ENCODE measurements at regions not wholly inside any gene's neighbourhood (a gene's known extent, or its start where the extent isn't known, plus 50 kb on each side); places are given as distances from the start of the nearest gene placed in this dataset.
A peak's percentile ranks its signal among the peaks of the same experiment; 100 is the strongest.
"Not testable (repeated sequence)": the region's sequence is repeated elsewhere in the genome, so short reads cannot be mapped to it uniquely, and the experiment has no call there.

DNA sequence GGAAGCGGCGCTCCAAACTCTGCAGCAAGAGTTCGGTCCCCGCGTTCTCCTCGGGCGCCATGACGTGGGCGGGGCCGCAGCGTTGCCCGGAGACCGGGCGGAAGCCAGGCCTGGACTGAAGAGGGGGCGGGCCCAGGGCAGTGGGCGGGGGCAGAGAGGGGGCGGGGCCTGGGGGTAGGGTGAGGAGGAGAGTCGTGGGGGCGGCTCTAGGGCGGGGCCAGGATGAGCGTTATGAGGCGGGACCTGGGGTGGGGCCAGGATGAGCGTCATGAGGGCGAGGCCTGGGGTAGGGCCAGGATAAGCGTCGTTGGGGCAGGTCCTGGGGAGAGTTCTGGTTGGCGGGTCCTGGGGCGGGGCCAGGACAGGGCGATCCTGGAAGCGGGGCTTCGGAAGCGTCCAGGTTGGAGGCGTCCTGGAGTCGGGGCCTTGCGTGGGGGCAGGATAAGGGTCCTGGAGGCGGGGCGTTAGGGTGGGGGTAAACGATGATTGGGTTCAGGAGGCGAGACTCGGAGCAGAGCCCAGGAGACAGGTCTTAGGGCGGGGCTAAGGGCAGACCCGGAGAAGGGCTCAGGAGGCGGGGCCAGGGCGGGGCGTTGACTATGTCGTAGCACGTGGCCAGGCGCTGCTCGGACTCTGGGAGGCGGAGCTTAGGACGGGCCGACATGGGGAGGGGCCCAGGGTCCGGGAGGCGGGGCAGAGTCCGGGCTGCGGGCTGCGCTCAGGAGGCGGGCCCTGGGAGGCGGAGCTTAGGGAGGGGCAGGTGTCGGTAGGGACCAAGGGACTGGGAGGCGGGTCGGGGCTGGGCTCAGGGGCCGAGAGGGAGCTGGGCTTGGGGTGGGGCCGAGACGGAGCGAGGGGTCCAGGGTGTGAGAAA lies 131.1 kb upstream of the ALDH3B2 start:
- 0 to 1% methylated on average over 9 to 46 of the region's 66 CpGs for WGBS, 2 donors
- H3K36me3 ChIP-seq = not testable (repeated sequence)
- peak overlapping the region; percentile 80 to 92 (median 87) for H3K27ac ChIP-seq

GRCh38 chr11:67804435-67805252 lies 130.2 kb upstream of the ALDH3B2 start:
- H3K27me3 ChIP-seq; H3K9me3 ChIP-seq; H3K36me3 ChIP-seq; ATAC-seq (ENCODE audit: low FRiP score in 2 of 2); DNase-seq: not testable (repeated sequence)
- Histone ChIP-seq H3K4me1 (peaks cover 4 to 13% (median 10%) of the 10 kb centered on the region in 4 donors), H3K27ac (peak overlapping the region; percentile 76 to 92 (median 83)), H3K4me3 (peak overlapping the region; percentile 51 to 86 (median 74))
- 4 to 75% methylated on average over 1 to 29 of the region's 47 CpGs for WGBS, 2 donors

More for the DNA sequence above, 131.1 kb upstream of the ALDH3B2 start:
- ATAC-seq (ENCODE audit: low FRiP score in 2 of 2) = peak; percentile 100
- not testable (repeated sequence) for H3K9me3 ChIP-seq, H3K27me3 ChIP-seq
- Histone ChIP-seq H3K4me3 (peak overlapping the region; percentile 51 to 86 (median 74)), H3K4me1 (peaks cover 4 to 13% (median 10%) of the 10 kb centered on the region in 4 donors)
- peak in 1 of 4 donors; percentile 34 for TF ChIP-seq POLR2A (IDR thresholded peaks at IDR 0.05)
- DNase-seq = peak; percentile 99 to 100

GRCh38 chr11:67803519-67803918 lies 129.1 kb upstream of the ALDH3B2 start:
- peaks cover 4 to 13% (median 10%) of the 10 kb centered on the region in 4 donors for H3K4me1 ChIP-seq
- H3K9me3 ChIP-seq; ATAC-seq (ENCODE audit: low FRiP score in 2 of 2); DNase-seq; H3K36me3 ChIP-seq; H3K4me3 ChIP-seq; H3K27ac ChIP-seq; H3K27me3 ChIP-seq: not testable (repeated sequence)
- 68 to 70% methylated on average over 4 of the region's 4 CpGs for WGBS, 2 donors

GRCh38 chr11:67803055-67803454 lies 128.6 kb upstream of the ALDH3B2 start:
- not testable (repeated sequence) for DNase-seq; ATAC-seq (ENCODE audit: low FRiP score in 2 of 2); H3K36me3 ChIP-seq; H3K4me3 ChIP-seq; H3K27ac ChIP-seq; H3K27me3 ChIP-seq; H3K9me3 ChIP-seq
- WGBS, 2 donors = 84 to 93% methylated on average over 3 to 7 of the region's 7 CpGs
- H3K4me1 ChIP-seq = peaks cover 4 to 13% (median 10%) of the 10 kb centered on the region in 4 donors

DNA sequence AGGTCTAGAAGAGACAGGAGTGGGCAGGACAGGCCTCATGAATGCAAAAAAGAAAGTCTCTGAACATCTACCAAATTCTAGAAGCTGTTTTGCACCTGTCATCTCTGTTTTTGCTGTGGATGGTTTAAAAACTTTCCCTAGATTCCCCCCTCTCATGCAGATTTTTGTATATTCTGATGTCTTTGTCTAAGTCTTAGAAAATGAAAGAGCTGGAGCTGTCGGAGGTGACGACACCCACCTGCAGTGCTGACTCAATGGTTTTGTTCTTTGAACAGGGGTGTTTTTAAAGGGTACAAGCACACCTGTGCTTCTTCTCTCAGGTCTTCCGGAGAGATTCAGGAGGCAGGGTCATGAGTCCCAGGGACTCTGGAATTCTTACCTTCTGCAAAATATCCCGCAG lies 128.2 kb upstream of the ALDH3B2 start:
- not testable (repeated sequence) for H3K9me3 ChIP-seq; ATAC-seq (ENCODE audit: low FRiP score in 2 of 2); H3K27me3 ChIP-seq; H3K4me3 ChIP-seq; H3K36me3 ChIP-seq; DNase-seq; H3K27ac ChIP-seq
- 79 to 93% methylated on average over 2 to 4 of the region's 4 CpGs for WGBS, 2 donors
- peaks cover 4 to 13% (median 10%) of the 10 kb centered on the region in 4 donors for H3K4me1 ChIP-seq

GRCh38 chr11:67801397-67801796 lies 127.0 kb upstream of the ALDH3B2 start:
- H3K4me1 ChIP-seq; ATAC-seq (ENCODE audit: low FRiP score in 2 of 2); DNase-seq; H3K27ac ChIP-seq; H3K9me3 ChIP-seq; H3K36me3 ChIP-seq; H3K4me3 ChIP-seq; H3K27me3 ChIP-seq: not testable (repeated sequence)
- WGBS, 2 donors = 86 to 94% methylated on average over 6 of the region's 6 CpGs

GRCh38 chr11:67800591-67800990 lies 126.2 kb upstream of the ALDH3B2 start:
- WGBS, 2 donors = 88 to 94% methylated on average over 5 to 11 of the region's 11 CpGs
- peak in 1 of 2 donors; percentile 48 for DNase-seq
- H3K9me3 ChIP-seq; H3K27ac ChIP-seq; H3K36me3 ChIP-seq; H3K4me1 ChIP-seq; H3K27me3 ChIP-seq; ATAC-seq (ENCODE audit: low FRiP score in 2 of 2); H3K4me3 ChIP-seq: not testable (repeated sequence)

GRCh38 chr11:67799808-67800207 lies 125.4 kb upstream of the ALDH3B2 start:
- not testable (repeated sequence) for H3K4me1 ChIP-seq; H3K9me3 ChIP-seq; H3K27ac ChIP-seq; H3K27me3 ChIP-seq; H3K36me3 ChIP-seq; ATAC-seq (ENCODE audit: low FRiP score in 2 of 2); H3K4me3 ChIP-seq
- WGBS, 2 donors = 22 to 27% methylated on average over 3 of the region's 4 CpGs
- DNase-seq = peak in 1 of 2 donors; percentile 16
- TF ChIP-seq, protein P1, sequence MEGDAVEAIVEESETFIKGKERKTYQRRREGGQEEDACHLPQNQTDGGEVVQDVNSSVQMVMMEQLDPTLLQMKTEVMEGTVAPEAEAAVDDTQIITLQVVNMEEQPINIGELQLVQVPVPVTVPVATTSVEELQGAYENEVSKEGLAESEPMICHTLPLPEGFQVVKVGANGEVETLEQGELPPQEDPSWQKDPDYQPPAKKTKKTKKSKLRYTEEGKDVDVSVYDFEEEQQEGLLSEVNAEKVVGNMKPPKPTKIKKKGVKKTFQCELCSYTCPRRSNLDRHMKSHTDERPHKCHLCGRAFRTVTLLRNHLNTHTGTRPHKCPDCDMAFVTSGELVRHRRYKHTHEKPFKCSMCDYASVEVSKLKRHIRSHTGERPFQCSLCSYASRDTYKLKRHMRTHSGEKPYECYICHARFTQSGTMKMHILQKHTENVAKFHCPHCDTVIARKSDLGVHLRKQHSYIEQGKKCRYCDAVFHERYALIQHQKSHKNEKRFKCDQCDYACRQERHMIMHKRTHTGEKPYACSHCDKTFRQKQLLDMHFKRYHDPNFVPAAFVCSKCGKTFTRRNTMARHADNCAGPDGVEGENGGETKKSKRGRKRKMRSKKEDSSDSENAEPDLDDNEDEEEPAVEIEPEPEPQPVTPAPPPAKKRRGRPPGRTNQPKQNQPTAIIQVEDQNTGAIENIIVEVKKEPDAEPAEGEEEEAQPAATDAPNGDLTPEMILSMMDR (IDR thresholded peaks at IDR 0.05) = peak; percentile 24 to 65 (median 52)

GRCh38 chr11:67797726-67798521 lies 123.5 kb upstream of the ALDH3B2 start:
- not testable (repeated sequence) for H3K9me3 ChIP-seq; H3K27me3 ChIP-seq; ATAC-seq (ENCODE audit: low FRiP score in 2 of 2); H3K4me3 ChIP-seq; H3K4me1 ChIP-seq; H3K27ac ChIP-seq; H3K36me3 ChIP-seq
- 84 to 87% methylated on average over 14 of the region's 15 CpGs for WGBS, 2 donors
- peak in 1 of 2 donors; percentile 52 for DNase-seq
